HL-60 (cell line): ENCODE measurements at regions not wholly inside any gene's neighbourhood (a gene's known extent, or its start where the extent isn't known, plus 50 kb on each side); places are given as distances from the start of the nearest gene placed in this dataset.

Source experiments
- DNase-seq, 2 experiments: peaks; one replicate each; pipeline ENCODE4 v3.0.0-alpha.2; 2010 to 2020; ENCODE audit warnings: low read depth in 1 of 2, low spot score in 1 of 2
- H3K27ac ChIP-seq: fragments of 250-450 bp; sonication (Bioruptor Pico); replicated peaks from 2 replicates; pipeline ENCODE4 v1.5.1; 2020; ENCODE audit warnings: mild to moderate bottlenecking, moderate library complexity
- H3K27me3 ChIP-seq: fragments of 250-450 bp; sonication (Bioruptor Pico); 2 replicates; pipeline ENCODE4 v1.5.1; 2021; ENCODE audit warnings: mild to moderate bottlenecking, moderate library complexity; ENCODE audit not compliant: insufficient read depth, poor library complexity, severe bottlenecking
- H3K4me3 ChIP-seq: replicated peaks from 2 replicates; pipeline ENCODE4 v1.5.1; 2011; ENCODE audit warnings: mild to moderate bottlenecking, control low read depth, low read length; ENCODE audit not compliant: insufficient read depth
- GABPA ChIP-seq: IDR thresholded peaks from 2 replicates; pipeline ENCODE4 v1.6.1; 2012; ENCODE audit warnings: low read depth
- POLR2AphosphoS5 ChIP-seq: IDR thresholded peaks from 2 replicates; pipeline ENCODE4 v1.6.1; 2012; ENCODE audit warnings: low read depth
- REST ChIP-seq: IDR thresholded peaks from 2 replicates; pipeline ENCODE4 v1.6.1; 2012; ENCODE audit warnings: low read depth; ENCODE audit not compliant: insufficient replicate concordance
- SPI1 ChIP-seq: IDR thresholded peaks from 2 replicates; pipeline ENCODE4 v1.6.1; 2012; ENCODE audit warnings: low read depth, mild to moderate bottlenecking, borderline replicate concordance
- TF ChIP-seq, protein P1 (sequence below): IDR thresholded peaks from one replicate; pipeline ENCODE4 v1.5.1; 2011; ENCODE audit warnings: low read length, control low read depth, inconsistent platforms; ENCODE audit not compliant: insufficient read depth

DNA sequence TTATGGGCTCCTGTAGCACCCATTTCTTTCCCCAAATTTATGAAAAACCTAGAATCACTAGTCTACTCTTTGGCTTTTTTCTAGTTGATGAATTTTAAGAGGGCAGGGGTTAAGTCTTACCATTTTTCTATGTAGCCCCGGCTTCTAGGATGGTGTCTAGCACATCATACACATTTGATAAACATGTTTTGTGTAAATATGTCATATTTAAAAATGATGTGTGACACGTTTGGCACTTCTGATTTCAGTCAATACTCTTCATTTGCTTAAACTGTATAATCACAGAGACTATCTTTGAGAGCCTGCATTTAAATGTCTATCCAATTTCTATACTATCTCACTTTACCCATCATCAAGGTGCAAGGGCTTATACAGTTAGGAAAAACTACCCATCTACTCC lies 331.1 kb downstream of the TDRD15 start:
- no peaks in the 10 kb centered on the region for H3K27me3 ChIP-seq
- no peak for DNase-seq
- TF ChIP-seq POLR2AphosphoS5, result no peak
- TF ChIP-seq, protein P1, sequence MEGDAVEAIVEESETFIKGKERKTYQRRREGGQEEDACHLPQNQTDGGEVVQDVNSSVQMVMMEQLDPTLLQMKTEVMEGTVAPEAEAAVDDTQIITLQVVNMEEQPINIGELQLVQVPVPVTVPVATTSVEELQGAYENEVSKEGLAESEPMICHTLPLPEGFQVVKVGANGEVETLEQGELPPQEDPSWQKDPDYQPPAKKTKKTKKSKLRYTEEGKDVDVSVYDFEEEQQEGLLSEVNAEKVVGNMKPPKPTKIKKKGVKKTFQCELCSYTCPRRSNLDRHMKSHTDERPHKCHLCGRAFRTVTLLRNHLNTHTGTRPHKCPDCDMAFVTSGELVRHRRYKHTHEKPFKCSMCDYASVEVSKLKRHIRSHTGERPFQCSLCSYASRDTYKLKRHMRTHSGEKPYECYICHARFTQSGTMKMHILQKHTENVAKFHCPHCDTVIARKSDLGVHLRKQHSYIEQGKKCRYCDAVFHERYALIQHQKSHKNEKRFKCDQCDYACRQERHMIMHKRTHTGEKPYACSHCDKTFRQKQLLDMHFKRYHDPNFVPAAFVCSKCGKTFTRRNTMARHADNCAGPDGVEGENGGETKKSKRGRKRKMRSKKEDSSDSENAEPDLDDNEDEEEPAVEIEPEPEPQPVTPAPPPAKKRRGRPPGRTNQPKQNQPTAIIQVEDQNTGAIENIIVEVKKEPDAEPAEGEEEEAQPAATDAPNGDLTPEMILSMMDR, result no peak
- TF ChIP-seq SPI1, result no peak
- no peak for TF ChIP-seq GABPA
- TF ChIP-seq REST, result no peak

GRCh38 chr2:21461754-21462240 lies 338.0 kb downstream of the TDRD15 start:
- DNase-seq, result no peak
- no peak overlapping the region for H3K27ac ChIP-seq
- no peak for TF ChIP-seq SPI1
- no peak for TF ChIP-seq REST
- no peak for TF ChIP-seq GABPA
- TF ChIP-seq, protein P1, result no peak
- TF ChIP-seq POLR2AphosphoS5, result no peak
- no peaks in the 10 kb centered on the region for H3K27me3 ChIP-seq
- H3K4me3 ChIP-seq, result no peak overlapping the region

More for the DNA sequence above, 331.1 kb downstream of the TDRD15 start:
- no peak overlapping the region for H3K27ac ChIP-seq
- H3K4me3 ChIP-seq, result no peak overlapping the region

DNA sequence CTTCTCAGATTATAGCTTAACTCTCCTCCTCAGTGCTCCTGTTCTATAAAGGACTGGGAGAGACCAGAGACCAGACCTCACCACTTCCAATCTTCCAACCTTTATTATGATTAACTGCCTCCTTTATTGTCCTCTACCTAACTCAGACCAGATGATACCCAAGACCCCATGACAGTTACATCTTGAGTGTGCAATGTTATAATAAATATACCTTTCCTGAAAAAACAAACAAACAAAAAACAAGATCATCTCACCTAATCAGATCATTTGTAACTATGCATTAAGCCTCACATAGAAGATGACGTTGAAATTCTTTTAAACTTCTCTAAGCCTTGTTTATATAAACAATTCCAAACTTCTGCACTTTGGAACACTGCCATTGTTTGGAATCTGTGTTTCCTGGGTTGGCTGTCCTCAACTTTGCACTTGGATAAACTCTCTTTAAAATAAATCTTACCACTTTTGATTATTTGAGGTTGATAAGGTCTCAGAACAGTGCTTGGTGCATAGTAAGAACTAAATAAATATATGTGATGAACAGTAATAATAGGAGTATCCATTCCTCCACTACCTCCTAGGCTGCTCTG lies 342.7 kb downstream of the TDRD15 start:
- TF ChIP-seq REST (no peak), SPI1 (no peak), POLR2AphosphoS5 (no peak), GABPA (no peak)
- TF ChIP-seq, protein P1, result no peak
- DNase-seq, result no peak
- Histone ChIP-seq H3K27ac (no peak overlapping the region), H3K27me3 (no peaks in the 10 kb centered on the region), H3K4me3 (no peak overlapping the region)
